SK-MEL-5 (cell line): ENCODE measurements at regions not wholly inside any gene's neighbourhood (a gene's known extent, or its start where the extent isn't known, plus 50 kb on each side); places are given as distances from the start of the nearest gene placed in this dataset.
"Not testable (repeated sequence)": the region's sequence is repeated elsewhere in the genome, so short reads cannot be mapped to it uniquely, and the experiment has no call there.

Experiments used
- DNase-seq: peaks from one replicate; pipeline ENCODE4 v3.0.0-alpha.2; 2016; ENCODE audit warnings: low read depth, low spot score
- in situ Hi-C: cut with HindIII; loops from 2 replicates; pipeline ENCODE4 v1.10.0; 2016; ENCODE audit warnings: low sequenced_read_pairs, high pct_unique_total_duplicates, low pct_unique_long_range_greater_than_20kb

- in situ Hi-C loops, result no loop called here
- DNase-seq, result no peak
Measured at GRCh38 chr12:62032870-62033269, 227.3 kb upstream of the USP15 start.

DNA sequence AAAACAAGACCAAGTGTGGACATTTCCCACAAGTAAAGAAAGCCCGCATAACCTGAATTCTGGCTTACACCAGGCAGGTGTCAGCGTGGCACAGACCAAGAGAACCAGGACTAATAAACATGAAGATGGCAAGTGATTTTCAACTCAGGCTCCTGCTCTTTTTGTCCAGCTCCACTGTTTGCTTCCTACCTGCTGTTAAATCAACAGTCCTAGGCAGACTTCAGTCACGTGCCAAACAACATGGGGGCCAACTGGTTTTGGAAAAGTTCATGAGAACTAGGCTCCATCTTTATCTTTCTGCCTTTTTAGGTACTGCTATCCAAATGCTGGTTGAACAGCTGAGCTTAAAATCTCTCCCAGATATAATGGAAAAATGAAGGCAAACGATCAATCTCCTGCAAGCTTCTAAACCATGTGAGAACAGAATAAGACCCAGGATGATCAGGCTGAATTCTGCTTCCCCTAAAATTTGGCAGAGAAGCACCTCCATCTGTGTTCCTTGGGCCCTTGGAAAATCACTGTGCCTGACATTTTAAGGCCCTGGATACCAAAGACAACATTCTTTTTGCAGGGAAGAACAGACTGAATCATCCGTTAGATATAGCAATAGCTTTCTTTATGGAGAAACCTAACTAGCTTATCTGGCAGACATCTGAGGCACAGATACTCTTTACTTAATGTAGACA is 215.6 kb upstream of the USP15 start:
- in situ Hi-C loops, result no loop called here
- no peak for DNase-seq

GRCh38 chr12:62045211-62045610 is 215.0 kb upstream of the USP15 start:
- in situ Hi-C loops, result no loop called here

GRCh38 chr12:62050785-62051184 is 209.4 kb upstream of the USP15 start:
- in situ Hi-C loops, result no loop called here
- no peak for DNase-seq

More at GRCh38 chr12:62045211-62045610, 215.0 kb upstream of the USP15 start:
- no peak for DNase-seq

GRCh38 chr12:62069976-62070375 is 190.2 kb upstream of the USP15 start:
- in situ Hi-C loops, result no loop called here
- DNase-seq, result no peak

DNA sequence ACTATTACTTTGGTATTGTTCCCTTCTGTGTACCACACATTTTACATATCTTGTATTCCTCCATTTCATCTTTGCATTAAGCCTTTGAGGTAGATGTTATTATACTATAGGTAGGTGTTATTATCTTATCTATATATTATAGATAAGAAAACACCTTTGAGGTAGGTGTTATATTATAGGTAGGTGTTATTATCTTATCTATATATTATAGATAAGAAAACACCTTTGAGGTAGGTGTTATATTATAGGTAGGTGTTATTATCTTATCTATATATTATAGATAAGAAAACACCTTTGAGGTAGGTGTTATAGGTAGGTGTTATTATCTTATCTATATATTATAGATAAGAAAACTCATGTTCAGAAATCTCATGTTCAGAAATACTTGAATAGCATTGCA is 187.0 kb upstream of the USP15 start:
- in situ Hi-C loops, DNase-seq: not testable (repeated sequence)

DNA sequence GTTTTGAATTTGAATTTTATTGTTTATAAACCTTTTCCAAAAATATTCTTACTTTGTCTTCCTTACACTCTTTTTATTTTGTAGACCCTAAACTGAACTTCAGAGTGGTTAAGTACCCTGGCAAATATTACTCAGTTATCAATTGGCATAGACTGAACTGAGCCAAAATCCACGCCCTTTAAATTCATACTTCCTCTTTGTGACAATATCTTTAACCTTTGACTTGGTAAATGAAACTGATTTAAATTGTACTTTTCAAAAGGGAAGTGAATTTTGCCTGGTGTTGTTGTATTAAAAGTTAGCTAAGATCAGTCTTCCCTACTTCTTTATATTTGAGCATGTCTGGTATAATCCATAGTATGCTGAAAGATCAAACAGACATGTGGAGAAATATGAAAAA is 184.3 kb upstream of the USP15 start:
- no peak for DNase-seq
- in situ Hi-C loops, result no loop called here

- no peak for DNase-seq
- in situ Hi-C loops, result no loop called here
Measured at GRCh38 chr12:62078020-62078419, 182.2 kb upstream of the USP15 start.

GRCh38 chr12:62082448-62082847 is 177.8 kb upstream of the USP15 start:
- no peak for DNase-seq
- in situ Hi-C loops, result no loop called here

- DNase-seq, result peak; percentile 4
- in situ Hi-C loops, result no loop called here
Measured at GRCh38 chr12:62098132-62098531, 162.1 kb upstream of the USP15 start.

DNA sequence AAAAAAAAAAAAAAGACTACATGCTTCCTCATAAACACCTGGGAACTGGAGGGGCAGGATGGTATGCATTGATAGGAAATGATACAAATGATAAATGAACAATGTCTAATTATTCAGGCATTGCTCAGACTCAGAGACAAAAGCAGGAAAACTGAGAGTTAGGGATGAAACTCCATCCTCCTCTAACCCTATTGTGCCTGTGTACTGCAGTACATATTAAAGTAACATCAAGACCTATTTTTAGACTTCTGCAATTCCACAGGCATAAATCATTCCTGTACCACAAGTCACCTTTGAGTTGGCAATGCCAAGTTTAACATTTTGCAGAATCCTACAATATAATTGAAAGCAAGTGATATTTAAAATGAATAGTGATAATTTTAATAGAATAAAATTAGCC is 156.5 kb upstream of the USP15 start:
- no peak for DNase-seq
- in situ Hi-C loops, result no loop called here

- DNase-seq, result no peak
- in situ Hi-C loops, result no loop called here
Measured at GRCh38 chr12:62106547-62107185, 153.5 kb upstream of the USP15 start.

DNA sequence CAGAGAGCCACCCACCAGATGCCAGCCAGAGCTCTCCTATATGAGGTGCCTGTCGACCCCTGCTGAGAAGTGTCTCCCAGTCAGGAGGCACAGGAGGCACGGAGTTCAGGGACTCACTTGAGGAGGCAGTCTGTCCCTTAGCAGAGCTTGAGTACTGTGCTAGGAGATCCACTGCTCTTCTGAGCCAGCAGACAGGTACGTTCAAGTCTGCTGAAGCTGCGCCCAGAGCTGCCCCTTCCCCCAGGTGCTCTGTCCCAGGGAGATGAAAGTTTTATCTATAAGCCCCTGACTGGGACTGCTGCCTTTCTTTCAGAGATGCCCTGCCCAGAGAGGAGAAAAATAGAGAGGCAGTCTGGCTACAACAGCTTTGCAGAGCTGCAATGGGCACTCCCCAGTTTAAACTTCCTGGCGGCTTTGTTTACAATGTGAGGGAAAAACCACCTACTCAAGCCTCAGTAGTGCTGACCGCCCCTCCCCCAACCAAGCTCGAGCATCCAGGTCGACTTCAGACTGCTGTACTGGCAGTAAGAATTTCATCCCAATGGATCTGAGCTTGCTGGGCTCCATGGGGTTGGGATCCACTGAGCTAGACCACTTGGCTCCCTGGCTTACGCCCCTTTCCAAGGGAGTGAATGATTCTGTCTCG is 146.7 kb upstream of the USP15 start:
- no peak for DNase-seq
- in situ Hi-C loops, result no loop called here

DNA sequence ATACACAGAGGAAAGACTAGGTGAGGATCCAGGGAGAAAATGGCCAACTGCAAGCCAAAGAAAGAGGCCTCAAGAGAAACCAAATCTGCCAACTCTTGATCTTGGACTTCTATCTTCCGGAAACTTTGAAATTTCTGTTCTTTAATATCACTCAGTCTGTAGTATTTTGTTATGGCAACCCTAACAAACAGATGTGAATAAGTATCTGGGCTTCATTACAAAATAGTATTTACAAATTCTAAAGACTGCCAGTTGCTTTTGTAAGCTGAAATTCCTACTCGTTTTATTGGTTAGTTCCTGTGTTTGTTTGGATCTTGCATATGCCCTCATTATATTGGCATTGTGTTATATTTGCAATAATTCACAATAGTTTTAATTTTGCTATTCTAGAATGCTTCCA is 143.2 kb upstream of the USP15 start:
- in situ Hi-C loops, result no loop called here
- no peak for DNase-seq

GRCh38 chr12:62123721-62124203 is 136.4 kb upstream of the USP15 start:
- peak; percentile 68 for DNase-seq
- in situ Hi-C loops, result no loop called here

- in situ Hi-C loops, result no loop called here
Measured at GRCh38 chr12:62127516-62127915, 132.7 kb upstream of the USP15 start.

DNA sequence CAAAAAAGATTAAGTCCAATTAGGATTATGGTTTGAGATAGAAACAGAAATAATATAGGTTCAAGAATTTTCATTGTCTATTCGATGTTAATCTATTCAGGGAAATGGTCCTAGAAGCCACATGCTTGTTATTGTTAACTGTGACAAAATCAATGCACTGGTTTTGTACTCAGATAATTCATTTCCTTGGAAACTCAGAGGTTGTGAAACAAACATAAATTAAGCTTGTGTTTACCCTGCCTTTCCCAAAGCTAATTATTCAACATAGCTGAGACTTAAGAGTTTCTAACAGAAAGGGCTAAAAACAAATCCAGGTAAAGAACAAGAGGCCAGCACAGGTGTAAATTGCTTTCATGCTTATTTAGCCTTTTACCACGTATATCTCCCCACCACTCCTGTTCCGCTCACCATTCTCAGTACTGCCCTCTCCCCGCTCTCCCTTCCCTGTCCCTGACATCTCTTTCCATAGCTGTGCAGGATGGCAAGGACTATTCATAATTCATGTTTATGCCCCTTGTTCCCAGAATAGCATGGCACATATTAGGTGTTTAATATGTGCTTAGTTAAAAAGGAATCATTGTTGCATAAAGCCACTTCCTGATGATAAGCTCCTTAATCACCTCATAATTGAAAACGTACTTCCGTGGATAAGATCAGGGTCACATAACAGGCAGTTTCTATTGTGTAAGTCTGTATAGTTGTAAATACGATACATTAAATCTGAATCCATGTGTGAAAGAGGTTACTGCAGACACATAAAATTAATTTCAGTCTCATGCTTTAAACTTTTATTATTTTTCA is 131.8 kb upstream of the USP15 start:
- in situ Hi-C loops, result no loop called here
- peak; percentile 72 for DNase-seq

More at GRCh38 chr12:62127516-62127915, 132.7 kb upstream of the USP15 start:
- DNase-seq, result no peak

DNA sequence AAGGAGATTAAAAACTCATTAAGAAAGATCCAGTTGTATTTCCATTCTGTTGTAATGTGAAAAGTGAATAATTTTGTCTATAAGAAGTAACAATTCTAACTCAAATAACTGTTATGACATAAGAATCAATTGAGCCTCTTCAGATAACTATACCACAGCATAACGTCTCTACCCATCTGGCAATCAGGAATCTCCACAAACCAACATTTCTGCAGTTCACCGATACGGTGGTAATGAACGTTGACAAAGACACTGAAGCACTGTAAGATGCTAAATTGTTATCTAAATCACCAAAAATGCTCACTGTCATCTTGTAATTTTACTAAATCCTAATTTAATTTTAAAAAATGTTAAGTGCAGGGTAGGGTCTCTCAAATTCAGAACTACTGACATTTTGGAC is 130.9 kb upstream of the USP15 start:
- no peak for DNase-seq
- in situ Hi-C loops, result no loop called here
